ENCODE measurements at regions not wholly inside any gene's neighbourhood (a gene's known extent, or its start where the extent isn't known, plus 50 kb on each side); places are given as distances from the start of the nearest gene placed in this dataset.

GRCh38 chr5:159385536-159385935, 55.2 kb upstream of the IL12B start:
- DNase-seq: no peak

- DNase-seq: no peak
These were observed 55.9 kb upstream of the IL12B start for GRCh38 chr5:159386028-159386711.

DNA sequence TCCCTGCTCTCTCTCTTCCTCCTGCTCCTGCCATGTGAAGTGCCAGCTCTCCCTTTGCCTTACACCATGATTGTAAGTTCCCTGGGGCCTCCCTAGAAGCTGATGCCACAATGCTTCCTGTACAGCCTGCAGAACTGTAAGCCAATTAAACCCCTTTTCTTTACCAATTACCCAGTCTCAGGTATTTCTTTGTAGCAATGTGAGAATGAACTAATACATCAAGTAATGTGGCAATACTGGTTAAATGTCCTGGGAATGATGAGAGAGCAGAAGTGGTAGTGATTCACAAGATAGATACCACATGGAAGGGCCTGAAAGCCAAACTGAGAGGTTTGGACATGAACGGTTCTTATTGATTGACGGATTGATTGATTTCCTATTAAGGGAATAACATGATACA, 62.6 kb upstream of the IL12B start:
- no peak for DNase-seq

GRCh38 chr5:159393854-159394274, 63.6 kb upstream of the IL12B start:
- DNase-seq: no peak

- no peak for DNase-seq
These were observed 64.9 kb upstream of the IL12B start for GRCh38 chr5:159395202-159395601.

- DNase-seq: no peak
These were observed 68.6 kb upstream of the IL12B start for GRCh38 chr5:159398936-159399335.

DNA sequence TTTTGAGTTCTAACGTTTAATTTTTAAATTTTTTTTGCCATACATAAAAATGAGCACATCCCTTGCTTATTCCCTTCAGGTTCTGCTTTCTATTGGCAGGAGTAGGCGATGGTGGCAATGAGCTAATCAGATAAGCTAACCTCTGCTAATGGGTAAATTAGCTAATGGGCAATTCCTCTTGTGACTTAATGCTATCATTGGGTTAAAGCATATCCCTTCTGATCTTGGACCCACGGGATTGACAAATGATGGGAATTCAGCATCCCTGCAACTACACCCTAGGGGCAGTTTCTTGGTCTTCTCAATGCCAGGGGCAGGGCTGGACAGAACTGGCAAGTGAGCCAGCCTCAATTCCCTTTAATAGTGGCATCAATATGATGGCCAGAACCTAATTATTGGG, 70.2 kb upstream of the IL12B start:
- DNase-seq: no peak

DNA sequence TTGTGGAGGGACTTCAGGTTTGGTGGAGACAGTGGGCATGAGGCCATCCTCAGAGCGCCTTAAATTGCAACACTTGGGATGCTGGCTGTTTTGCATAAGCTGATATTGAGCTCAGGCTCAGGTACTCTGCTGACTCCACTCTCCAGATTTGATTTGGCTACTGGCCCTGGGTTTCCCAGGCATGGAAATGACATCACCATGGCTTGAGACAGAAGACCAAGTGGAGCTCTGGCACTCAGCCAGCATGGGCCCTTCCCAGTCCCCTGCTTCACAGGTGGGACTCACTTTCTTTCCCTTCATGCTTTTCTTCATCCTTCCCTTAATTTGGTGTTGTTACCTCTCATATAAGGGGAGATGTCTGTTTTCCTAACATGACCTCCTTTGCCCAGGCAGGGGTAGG, 72.0 kb upstream of the IL12B start:
- no peak for DNase-seq

DNA sequence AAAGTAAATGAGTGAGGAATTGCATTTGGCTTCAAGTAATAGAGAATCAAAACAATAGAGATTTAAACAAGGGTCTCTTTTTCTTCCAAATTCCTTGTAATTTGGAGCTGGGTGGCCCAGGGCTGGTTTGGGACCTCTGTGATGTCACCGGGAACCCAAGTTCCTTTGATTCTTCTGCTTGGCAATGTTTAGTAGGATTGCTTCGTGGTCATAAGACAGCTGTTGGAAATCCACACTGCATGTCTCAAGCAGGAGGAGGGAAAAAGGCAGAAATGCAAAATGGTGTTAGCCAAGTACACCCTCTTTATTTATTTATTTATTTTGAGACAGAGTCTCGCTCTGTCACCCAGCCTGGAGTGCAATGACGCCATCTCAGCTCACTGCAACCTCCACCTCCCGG, 72.6 kb upstream of the IL12B start:
- DNase-seq: no peak

DNA sequence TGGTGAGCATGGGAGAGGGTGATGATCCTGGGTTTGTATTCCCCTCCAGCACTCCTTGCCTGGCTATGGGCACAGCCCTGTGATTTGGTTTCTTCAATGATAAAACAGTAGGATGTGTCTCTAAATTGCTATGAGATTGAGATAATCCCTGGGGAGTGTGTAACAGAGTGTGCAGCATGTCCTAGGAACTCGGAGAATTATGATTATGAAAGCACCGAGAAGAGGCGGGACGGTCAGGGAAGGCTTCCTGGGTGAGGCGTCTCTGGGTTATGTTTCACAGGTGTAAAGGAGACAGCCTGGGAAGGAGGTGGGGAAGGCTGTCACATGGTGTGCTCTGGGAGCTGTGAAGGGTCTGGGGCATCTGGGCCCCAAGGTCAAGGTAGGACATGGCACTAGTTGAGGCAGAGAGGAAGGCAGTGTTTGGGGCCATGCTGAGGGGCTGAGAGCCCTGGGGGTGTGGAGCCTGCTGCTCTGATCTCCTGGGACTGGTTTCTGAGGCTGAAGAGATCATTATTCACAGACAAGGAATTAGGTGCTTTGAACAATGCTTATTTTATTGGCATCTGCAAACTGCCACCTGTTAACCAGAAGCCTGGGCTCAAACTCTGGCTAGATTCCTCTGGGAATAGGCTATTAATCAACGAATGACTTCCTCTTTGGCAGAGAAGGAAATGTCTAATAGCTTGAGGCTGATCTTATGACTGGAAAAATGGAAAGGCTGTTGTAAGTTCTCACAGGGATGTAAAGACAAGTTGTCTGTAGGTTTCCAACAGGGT, 73.8 kb upstream of the IL12B start:
- no peak for DNase-seq

- DNase-seq: no peak
These were observed 75.3 kb upstream of the IL12B start for GRCh38 chr5:159405611-159406031.

- DNase-seq: no peak
These were observed 76.3 kb upstream of the IL12B start for GRCh38 chr5:159406571-159406970.

GRCh38 chr5:159409801-159410200, 79.5 kb upstream of the IL12B start:
- no peak for DNase-seq

GRCh38 chr5:159410480-159410879, 80.2 kb upstream of the IL12B start:
- no peak for DNase-seq

DNA sequence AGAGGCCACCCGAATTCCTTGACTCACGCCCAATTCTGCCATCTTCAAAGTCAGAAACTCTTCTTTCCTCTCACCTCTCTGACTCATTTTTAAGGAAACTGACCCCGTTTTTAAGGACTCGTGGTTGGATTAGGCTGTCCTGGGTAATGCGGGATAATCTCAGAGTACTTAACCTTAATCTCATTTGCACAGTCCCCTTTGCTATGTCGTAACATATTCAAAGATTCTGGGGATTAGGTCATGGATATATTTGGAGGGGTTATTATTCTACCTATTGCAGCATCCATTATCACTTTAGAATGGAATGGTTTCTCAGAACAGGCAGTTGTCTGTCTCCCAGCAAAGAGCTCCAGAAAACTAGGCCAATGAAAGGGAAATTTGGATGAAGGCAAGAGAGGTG, 80.8 kb upstream of the IL12B start:
- no peak for DNase-seq

DNA sequence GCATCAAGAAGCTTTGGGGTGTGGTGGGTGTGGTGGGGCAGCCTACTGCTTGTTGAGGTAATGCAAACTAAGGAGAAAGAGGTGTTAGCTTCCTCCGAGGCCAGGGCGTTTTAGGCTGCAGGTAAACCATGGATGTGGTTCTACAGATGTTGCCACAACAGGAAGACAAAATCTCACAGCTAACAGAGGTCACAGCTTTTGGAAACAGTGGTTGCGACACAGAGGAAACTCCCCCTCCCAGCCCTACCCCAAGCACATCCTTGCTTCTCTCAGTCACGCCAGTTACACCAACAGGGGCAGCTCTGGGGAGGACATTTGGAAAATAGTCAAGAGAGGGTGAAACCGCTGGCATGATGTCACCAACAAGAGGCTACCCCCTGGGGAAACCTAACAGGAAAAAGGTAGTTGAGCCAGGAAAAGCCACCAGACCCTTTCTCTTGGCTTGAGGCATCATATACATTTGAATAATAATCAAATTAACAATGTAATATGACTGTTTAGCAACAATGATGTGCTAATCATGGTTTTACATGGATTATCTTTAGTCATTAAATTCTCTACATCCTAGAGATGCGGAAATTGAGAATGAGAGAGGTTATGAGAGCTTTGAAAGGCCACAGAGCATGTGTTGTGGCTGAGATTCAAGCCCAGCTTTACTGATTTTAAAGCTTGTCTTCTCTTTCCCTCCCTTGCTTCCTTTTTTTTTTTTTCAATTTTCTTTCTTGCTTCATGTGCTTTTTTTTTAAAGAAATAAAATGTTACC, 82.2 kb upstream of the IL12B start:
- DNase-seq: no peak

GRCh38 chr5:159414021-159414420, 83.7 kb upstream of the IL12B start:
- no peak for DNase-seq

- no peak for DNase-seq
These were observed 85.1 kb upstream of the IL12B start for GRCh38 chr5:159415301-159415937.

- DNase-seq: no peak
These were observed 86.2 kb upstream of the IL12B start for GRCh38 chr5:159416438-159416837.

- no peak for DNase-seq
These were observed 86.9 kb upstream of the IL12B start for GRCh38 chr5:159417170-159417569.

DNA sequence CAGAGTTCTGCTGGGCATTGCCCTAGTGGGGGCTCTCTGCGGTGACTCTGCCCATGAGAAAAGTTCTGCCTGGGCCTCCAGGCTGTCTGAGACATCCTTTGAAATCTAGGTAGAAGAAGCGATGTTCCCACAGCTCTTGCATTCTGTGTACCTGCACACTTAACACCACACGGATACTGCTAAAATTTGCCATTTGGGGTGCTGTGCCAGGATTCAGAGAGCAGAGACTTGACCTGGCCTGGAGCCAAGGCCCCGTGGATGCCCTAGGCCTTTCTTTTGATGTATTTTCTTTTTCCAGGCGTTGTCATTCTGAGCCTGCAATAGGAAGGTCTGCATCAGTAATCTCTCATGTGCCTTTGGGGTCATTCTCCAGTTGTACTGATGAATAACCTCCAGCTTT, 89.3 kb upstream of the IL12B start:
- no peak for DNase-seq

DNA sequence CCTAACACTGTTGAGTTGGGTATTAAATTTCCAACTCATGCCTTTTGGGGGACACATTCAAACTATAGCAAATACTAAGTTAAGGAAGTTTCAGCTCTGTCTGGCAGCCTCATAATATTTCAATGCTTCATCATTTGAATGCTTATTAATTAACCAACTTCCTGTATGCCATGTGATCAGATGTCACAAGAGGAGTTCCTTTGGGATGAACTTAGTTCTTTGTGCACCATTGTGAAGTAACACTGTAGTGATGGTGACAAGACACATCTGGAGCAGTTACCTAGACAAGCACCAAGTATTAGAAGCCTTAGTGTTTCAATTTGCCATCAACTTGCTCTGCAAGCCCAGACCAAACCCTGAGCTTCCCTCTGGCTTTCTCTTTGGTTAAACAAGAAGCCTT, 90.7 kb upstream of the IL12B start:
- DNase-seq: no peak

DNA sequence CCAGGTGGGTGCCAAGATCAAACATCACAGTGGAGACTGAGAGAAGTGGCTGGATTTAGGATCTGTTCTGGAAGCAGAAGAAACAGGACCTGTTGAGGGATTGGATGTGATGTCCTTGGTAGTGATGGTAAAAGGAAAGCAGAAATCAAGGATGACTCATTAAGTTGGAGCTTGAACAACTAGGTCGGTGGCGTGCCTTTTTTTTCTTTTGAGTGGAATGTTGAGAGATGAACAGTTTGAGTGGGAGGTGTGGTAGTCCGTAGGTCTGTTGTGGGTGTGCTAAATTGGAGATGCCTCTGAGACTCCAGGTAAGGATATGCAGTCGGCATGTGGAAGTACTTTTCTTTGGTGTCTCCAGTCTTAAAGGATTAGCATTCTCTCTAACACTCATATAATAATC, 92.1 kb upstream of the IL12B start:
- no peak for DNase-seq
